NCI-H1930 (cell line): ENCODE measurements at regions not wholly inside any gene's neighbourhood (a gene's known extent, or its start where the extent isn't known, plus 50 kb on each side); places are given as distances from the start of the nearest gene placed in this dataset.
A peak's percentile ranks its signal among the peaks of the same experiment; 100 is the strongest.
"Not testable (repeated sequence)": the region's sequence is repeated elsewhere in the genome, so short reads cannot be mapped to it uniquely, and the experiment has no call there.

Experiments used
- DNase-seq, 2 experiments: peaks; one replicate each; lab custom pipeline; 2025; lab: John Stamatoyannopoulos, UW

- DNase-seq, result no peak
These were observed 49.9 kb upstream of the CAPRIN1 start for GRCh38 chr11:34001557-34002064.

GRCh38 chr11:33999393-33999792, 52.1 kb upstream of the CAPRIN1 start:
- DNase-seq, result no peak

- DNase-seq, result no peak
These were observed 53.8 kb upstream of the CAPRIN1 start for GRCh38 chr11:33997584-33998251.

GRCh38 chr11:33996498-33997454, 54.8 kb upstream of the CAPRIN1 start:
- DNase-seq, result peak; percentile 62 to 77

- no peak for DNase-seq
These were observed 56.6 kb upstream of the CAPRIN1 start for GRCh38 chr11:33994937-33995336.

GRCh38 chr11:33991136-33991535, 60.4 kb upstream of the CAPRIN1 start:
- not testable (repeated sequence) for DNase-seq

- DNase-seq, result not testable (repeated sequence)
These were observed 61.4 kb upstream of the CAPRIN1 start for GRCh38 chr11:33990131-33990530.

GRCh38 chr11:33989461-33989860, 62.1 kb upstream of the CAPRIN1 start:
- no peak for DNase-seq

GRCh38 chr11:33988586-33989370, 62.8 kb upstream of the CAPRIN1 start:
- no peak for DNase-seq

- peak; percentile 72 to 73 for DNase-seq
These were observed 63.5 kb upstream of the CAPRIN1 start for GRCh38 chr11:33987975-33988580.

- no peak for DNase-seq
These were observed 64.0 kb upstream of the CAPRIN1 start for GRCh38 chr11:33987545-33987944.

GRCh38 chr11:33986597-33987501, 64.7 kb upstream of the CAPRIN1 start:
- DNase-seq, result not testable (repeated sequence)

- no peak for DNase-seq
These were observed 66.7 kb upstream of the CAPRIN1 start for GRCh38 chr11:33984682-33985389.

- no peak for DNase-seq
These were observed 68.9 kb upstream of the CAPRIN1 start for GRCh38 chr11:33982661-33983060.

- DNase-seq, result no peak
These were observed 70.6 kb upstream of the CAPRIN1 start for GRCh38 chr11:33980897-33981296.

GRCh38 chr11:33978376-33978775, 73.2 kb upstream of the CAPRIN1 start:
- no peak for DNase-seq

- DNase-seq, result no peak
These were observed 73.9 kb upstream of the CAPRIN1 start for GRCh38 chr11:33977676-33978075.

GRCh38 chr11:33976495-33977199, 74.9 kb upstream of the CAPRIN1 start:
- no peak for DNase-seq

- no peak for DNase-seq
These were observed 76.7 kb upstream of the CAPRIN1 start for GRCh38 chr11:33974804-33975203.
